ENCODE measurements at regions not wholly inside any gene's neighbourhood (a gene's known extent, or its start where the extent isn't known, plus 50 kb on each side); places are given as distances from the start of the nearest gene placed in this dataset.

- no peak for DNase-seq (ENCODE audit: low read depth in 2 of 2)
These were observed 117.1 kb downstream of the TBXT start for GRCh38 chr6:166050559-166050958.

GRCh38 chr6:166046982-166047381 is 120.7 kb downstream of the TBXT start:
- no peak for DNase-seq (ENCODE audit: low read depth in 2 of 2)

GRCh38 chr6:166046226-166046625 is 121.4 kb downstream of the TBXT start:
- DNase-seq (ENCODE audit: low read depth in 2 of 2), result no peak

- DNase-seq (ENCODE audit: low read depth in 2 of 2), result no peak
These were observed 121.8 kb downstream of the TBXT start for GRCh38 chr6:166045860-166046200.

GRCh38 chr6:166045173-166045859 is 122.3 kb downstream of the TBXT start:
- no peak for DNase-seq (ENCODE audit: low read depth in 2 of 2)

GRCh38 chr6:166041277-166041676 is 126.4 kb downstream of the TBXT start:
- no peak for DNase-seq (ENCODE audit: low read depth in 2 of 2)

GRCh38 chr6:166040292-166040691 is 127.4 kb downstream of the TBXT start:
- no peak for DNase-seq (ENCODE audit: low read depth in 2 of 2)

GRCh38 chr6:166036316-166037095 is 131.1 kb downstream of the TBXT start:
- no peak for DNase-seq (ENCODE audit: low read depth in 2 of 2)

- no peak for DNase-seq (ENCODE audit: low read depth in 2 of 2)
These were observed 135.1 kb downstream of the TBXT start for GRCh38 chr6:166032366-166033200.

- DNase-seq (ENCODE audit: low read depth in 2 of 2), result no peak
These were observed 136.4 kb downstream of the TBXT start for GRCh38 chr6:166031275-166031674.

GRCh38 chr6:166029506-166029905 is 138.1 kb downstream of the TBXT start:
- no peak for DNase-seq (ENCODE audit: low read depth in 2 of 2)

GRCh38 chr6:166027761-166028160 is 139.9 kb downstream of the TBXT start:
- no peak for DNase-seq (ENCODE audit: low read depth in 2 of 2)

- no peak for DNase-seq (ENCODE audit: low read depth in 2 of 2)
These were observed 141.0 kb downstream of the TBXT start for GRCh38 chr6:166026586-166027126.

GRCh38 chr6:166025149-166025898 is 142.3 kb downstream of the TBXT start:
- no peak for DNase-seq (ENCODE audit: low read depth in 2 of 2)

- DNase-seq (ENCODE audit: low read depth in 2 of 2), result no peak
These were observed 143.4 kb downstream of the TBXT start for GRCh38 chr6:166024252-166024651.

GRCh38 chr6:166023273-166023989 is 144.2 kb downstream of the TBXT start:
- no peak for DNase-seq (ENCODE audit: low read depth in 2 of 2)

GRCh38 chr6:166021429-166021828 is 146.2 kb downstream of the TBXT start:
- DNase-seq (ENCODE audit: low read depth in 2 of 2), result no peak

- DNase-seq (ENCODE audit: low read depth in 2 of 2), result no peak
These were observed 148.4 kb downstream of the TBXT start for GRCh38 chr6:166019214-166019613.

GRCh38 chr6:166017032-166017635 is 150.5 kb downstream of the TBXT start:
- DNase-seq (ENCODE audit: low read depth in 2 of 2), result no peak

GRCh38 chr6:166014966-166015365 is 152.7 kb downstream of the TBXT start:
- DNase-seq (ENCODE audit: low read depth in 2 of 2), result no peak
